ENCODE measurements at regions not wholly inside any gene's neighbourhood (a gene's known extent, or its start where the extent isn't known, plus 50 kb on each side); places are given as distances from the start of the nearest gene placed in this dataset.

DNA sequence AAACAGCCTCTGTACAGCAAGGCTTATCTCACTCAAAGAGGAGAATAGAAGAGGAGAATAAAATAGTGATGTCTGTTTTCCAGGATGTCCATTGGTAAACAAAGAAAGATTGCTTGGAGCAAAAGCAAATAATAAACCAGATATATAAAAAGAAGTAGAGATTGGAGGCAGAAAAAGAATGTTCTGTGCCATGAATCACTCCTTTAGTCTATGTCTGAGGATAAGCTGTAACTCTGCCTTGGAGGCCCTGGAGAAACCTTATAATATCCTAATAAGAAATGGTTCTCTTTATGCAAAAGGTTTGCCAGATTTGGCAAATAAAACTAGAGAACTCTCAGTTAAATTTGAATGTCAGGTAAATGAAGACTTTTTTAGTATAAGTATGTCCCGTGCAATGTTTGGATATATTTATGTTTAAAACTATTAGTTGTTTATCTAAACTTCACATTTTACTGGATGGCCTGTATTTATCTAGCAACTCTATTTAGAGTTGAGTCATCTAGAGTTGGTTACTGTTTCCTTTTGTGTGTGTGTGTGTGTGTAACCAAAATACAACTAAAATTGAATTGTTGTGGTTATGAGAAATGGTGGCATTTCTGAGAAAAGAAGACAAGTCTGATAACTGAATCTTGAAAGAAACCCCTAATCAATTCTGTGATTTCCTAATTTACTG is 510.3 kb upstream of the SETBP1 start:
- no peak for DNase-seq

DNA sequence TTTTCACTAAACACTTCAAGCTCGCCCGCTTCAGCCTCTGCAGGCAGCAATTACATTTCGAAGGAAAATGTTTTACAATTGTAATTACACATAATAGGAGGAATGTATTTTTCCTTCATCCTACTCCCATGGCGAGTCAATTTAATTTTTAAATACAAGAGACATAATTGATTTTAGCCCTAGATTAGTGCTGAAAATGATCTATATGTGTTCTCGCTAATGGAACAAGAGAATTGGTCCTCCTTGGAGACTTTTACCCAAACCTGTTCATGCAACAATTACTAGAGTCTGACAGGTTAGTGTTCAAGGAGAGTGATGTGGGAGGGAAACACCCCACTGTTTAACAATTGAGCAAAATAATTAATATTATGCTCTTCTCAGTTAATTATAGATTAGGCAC is 509.4 kb upstream of the SETBP1 start:
- DNase-seq, result no peak

GRCh38 chr18:44175891-44176290 is 504.8 kb upstream of the SETBP1 start:
- DNase-seq, result no peak

DNA sequence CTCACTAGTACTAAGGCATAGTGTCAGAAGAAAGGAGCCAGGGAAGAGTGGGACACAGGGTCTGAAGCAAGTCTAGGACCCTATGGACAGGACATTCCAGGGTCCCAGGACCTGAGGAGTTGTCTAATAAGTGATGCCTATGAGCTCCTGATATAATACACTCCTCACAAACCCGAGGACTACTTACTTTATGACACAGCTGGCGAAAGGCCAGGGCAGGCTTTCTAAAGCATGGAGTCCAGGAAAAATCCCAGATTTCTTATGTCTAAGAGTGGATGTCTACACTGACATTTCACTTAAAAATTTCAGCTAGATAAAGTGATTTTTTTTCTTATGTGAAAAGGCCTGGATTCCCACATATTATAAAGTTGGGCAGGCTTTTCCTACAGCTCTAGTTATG is 502.2 kb upstream of the SETBP1 start:
- no peak for DNase-seq

DNA sequence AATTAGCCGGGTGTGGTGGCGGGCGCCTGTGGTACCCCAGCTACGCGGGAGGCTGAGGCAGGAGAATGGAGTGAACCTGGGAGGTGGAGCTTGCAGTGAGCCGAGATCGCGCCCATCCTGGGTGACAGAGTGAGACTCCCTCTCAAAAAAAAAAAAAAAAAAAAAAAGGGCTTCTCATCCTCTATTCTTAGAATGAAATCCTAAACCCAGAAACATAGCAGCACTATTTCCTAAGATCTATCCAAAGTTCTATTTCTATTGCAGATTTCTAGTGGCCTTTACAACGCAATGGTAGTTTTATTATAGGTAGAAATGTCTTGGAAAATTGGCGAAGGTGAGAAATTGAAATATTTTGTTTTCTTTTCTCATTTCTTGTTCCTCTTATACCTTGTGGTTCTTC is 501.0 kb upstream of the SETBP1 start:
- no peak for DNase-seq

DNA sequence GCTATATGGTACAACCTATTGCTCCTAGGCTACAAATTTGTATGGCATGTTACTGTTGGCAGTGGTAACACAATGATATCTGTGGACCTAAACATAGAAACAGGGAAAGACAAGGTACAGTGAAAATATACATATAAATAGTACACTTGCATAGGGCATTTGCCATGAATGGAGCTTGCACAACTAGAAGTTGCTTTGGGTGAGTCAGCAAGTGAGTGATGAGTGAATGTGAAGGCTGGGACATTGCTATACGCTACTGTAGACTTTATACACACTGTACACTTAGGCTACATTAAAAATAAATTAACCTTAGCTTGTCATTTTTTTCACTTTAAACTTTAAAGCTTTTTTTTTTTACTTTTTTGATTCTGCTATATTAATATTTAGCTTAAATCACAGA is 500.0 kb upstream of the SETBP1 start:
- no peak for DNase-seq

DNA sequence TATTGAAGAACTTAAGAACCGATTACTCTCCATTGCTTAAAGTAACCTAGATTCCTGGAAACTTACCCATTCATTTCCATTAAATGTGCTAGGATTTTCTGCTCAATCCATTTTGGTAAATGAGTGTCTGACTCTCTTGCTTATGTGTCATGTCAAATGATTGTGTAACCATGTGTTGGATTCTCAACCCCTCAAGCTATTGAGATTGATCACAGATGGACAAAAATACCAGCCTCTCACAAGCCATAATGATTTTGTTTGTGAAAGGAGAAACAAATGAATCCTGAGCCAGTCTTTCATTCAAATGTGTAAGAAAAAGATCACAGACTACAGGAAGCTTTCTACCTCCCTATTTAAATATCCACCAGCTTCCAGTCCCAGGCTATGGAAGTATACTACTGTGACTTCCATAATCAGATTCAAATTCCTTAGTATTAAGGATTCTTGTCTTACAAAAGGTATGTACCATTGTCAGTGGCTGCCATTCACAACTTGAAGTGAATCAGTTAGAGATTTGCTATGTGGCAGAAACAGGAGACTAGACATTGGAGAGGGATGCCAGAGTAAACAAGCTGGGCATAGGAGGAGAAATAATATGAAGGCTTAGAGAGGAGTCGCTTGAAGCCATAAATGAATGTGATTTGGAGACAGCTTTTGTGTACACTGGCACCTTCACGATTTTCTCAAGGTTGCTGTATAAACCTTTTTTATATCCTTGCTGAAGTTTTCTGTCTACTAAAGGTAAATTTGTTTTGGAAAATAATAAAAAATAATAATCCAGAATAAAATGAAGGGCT is 498.5 kb upstream of the SETBP1 start:
- no peak for DNase-seq

DNA sequence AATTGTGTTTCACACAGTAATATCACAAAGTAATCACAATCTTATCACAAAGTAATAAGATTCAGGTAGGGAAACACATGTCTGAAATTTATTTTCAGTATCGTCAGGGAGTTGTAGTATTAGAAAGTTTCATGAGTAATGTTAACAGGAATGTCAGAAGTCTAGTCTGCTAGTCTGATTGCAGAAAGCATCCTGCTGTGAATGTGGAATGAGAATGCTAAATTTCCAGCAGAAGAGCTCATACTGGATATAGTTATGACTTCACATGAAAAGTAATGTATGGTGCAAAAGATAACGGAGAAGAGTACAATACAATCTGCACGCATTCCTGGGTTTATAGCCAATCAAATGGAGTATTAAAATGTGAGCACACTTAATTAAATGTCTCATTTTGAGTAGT is 494.7 kb upstream of the SETBP1 start:
- DNase-seq, result no peak

DNA sequence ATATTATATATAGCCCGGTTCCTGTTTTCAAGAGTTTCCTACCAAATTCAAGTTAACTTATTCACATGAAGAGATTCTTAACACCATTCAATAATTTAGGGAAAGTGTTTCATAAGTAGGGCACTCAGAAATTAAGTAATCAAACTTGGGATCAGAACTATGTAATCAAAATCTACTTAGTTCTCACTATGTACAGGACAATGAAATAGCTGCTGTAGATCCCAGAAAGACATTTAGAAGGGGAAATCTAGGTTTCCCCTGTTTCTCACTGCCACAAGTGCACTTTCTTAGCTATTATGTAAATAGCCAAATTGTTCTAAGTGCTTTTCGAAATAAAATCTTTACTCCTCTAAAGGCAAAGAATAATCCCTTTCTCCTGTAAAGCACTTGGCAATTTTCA is 493.6 kb upstream of the SETBP1 start:
- no peak for DNase-seq

GRCh38 chr18:44195394-44196140 is 485.1 kb upstream of the SETBP1 start:
- DNase-seq, result no peak

DNA sequence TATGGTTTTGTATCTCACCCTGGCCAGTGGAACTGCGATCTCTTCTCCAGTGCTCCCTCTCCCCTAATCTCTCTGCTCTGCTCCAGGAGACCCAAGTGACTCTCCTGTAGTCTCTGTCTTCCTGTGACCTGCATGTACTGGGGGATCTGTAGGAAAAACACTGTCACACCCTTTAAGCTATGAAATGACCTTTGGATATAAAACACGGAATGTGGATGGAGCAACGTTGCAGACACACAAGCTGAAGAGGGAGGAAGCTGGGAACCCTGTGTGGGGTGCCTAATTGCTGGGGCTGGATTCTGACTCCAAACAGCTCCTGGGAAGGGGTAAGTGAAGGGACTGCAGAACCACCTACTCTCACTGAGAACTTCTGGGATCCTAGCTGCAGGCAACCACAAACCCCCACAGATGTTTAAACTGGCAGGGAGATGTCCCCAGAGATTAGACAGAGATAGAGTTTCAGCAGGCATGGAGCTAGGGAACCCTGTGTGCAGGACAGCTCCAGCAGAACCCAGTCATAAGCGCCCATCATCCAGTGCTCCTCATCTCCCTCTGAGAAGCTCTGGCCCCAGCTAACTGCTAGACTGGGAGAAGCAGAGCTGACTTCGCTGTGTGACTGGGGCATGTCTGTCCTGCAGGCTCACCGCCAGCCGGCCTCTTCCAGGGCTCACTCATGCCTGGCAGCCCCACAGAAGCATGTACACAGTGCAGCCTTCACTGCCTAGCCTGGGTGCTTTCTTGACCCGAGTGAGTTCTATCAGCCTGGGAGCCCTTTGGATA is 482.7 kb upstream of the SETBP1 start:
- DNase-seq, result no peak

- no peak for DNase-seq
Observed at GRCh38 chr18:44198612-44199284, 481.9 kb upstream of the SETBP1 start.

- DNase-seq, result no peak
Observed at GRCh38 chr18:44213293-44213692, 467.4 kb upstream of the SETBP1 start.

DNA sequence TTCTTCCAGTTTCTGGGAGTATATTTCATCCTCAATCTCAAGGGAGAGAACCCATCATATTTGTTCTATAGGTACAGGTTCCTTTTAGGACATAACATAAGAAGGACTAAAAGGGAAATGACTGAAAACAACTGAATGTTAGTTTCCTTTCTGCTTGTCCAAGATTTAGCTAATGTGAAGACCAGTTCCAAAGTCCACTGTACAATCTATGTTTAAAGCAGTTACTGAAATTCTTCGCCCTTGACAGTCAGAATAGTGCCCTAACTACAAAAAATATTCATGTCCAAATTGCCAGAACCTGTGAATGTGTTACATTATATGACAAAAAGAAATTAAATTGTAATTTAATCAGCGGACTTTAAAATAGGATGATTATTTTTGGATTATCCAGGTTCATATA is 466.3 kb upstream of the SETBP1 start:
- no peak for DNase-seq

DNA sequence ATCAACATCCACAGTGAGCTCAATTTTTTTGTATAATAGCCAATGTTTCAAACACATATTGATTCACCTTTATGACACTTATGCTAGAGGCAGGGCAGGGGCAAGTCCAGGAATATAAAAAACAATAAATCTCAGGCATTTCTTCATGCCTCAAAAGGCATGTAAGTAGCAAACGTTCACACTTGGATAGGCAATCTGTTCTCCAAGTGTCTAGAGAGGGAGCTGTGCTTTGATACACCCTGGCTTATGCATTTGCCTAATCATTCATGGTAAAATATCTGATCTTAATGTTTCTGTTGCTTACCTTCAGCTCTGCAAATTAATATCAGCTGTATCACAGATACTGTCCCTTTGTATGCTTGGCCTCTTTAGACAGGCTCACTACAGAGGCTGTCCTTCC is 464.5 kb upstream of the SETBP1 start:
- no peak for DNase-seq

- no peak for DNase-seq
Observed at GRCh38 chr18:44227501-44227900, 453.2 kb upstream of the SETBP1 start.

DNA sequence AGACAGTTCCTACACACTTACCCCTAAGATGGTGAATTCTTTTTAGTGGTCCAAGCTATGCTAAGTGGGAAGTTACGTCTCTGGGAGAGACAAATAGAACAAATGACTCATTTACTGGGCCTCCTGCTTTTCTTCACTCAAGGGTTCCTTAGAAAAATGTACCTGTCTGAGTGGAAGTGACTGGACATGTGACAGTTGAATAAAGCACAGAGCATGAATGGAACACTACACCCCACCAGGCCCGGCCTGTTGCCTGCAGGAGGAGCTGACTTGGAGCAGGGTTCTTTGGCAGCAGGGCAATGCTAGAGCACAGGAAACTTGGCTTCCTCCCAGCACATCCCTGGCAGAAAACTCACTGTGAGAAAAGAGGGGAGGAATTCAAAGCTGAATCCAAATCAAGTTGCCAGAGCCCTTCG is 451.0 kb upstream of the SETBP1 start:
- no peak for DNase-seq

DNA sequence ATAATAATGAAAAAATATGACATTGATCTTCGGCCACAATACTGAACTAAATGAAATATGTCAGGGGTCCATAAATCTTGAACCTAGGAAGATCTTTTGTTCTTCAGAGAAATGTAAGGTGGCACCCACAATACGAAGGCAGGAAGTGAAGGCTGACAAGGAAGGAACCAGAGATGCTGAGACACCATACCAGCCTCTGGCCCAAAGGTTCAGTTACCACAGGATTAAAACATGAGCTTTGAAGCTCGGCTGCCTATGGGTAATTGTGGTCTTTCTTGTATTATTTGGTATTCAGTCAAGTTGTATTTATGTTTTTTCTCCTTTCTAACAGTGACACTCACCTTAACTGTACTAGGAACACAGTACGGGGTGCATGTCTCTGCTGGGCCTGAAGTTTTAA is 448.8 kb upstream of the SETBP1 start:
- DNase-seq, result no peak

GRCh38 chr18:44232500-44232899 is 448.2 kb upstream of the SETBP1 start:
- no peak for DNase-seq

- DNase-seq, result no peak
Observed at GRCh38 chr18:44238454-44238853, 442.2 kb upstream of the SETBP1 start.

DNA sequence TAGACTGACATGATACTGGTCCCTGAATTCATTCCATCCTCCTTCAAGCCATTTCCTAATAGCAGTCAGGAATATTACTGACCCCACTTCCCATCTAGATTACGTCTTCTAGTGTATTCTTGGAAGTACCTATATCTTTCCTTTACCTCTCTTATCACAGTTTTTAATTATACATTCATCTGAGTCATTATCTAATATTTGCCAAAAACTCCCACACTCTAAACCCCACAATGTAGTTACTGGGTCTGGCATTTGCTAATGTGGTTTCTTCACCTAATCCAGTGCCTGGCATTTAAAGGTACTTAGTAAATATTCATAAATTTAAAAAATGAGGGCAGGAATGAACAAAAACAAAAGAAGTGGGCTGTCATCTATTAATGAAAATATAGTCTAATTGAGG is 441.8 kb upstream of the SETBP1 start:
- no peak for DNase-seq

GRCh38 chr18:44241020-44241419 is 439.7 kb upstream of the SETBP1 start:
- DNase-seq, result no peak

DNA sequence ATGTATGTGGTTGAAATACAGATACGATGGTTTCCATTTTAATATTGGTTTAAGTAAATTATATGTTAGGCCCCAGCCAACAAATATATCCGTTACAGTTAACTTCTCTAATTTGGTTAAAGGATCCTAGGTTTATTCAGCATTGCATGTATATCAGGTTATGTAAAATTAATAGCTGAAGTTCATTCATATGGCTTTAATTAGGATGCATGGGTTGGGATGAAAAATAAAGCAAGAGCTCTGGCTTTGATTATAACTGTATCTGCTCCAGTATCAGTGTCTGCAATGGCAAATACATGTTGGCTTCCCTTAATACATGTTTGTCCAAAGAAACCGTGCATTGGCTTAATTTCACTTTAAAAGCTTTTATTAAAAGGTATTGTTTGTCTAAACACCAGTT is 435.7 kb upstream of the SETBP1 start:
- no peak for DNase-seq

All from activated CD4-positive, alpha-beta T cell treated with anti-CD3 and anti-CD28 coated beads, Interleukin-10, Interleukin-2, amounts not matched to agents 100 ng/mL and 50 ng/mL, durations not matched to agents 16 hours and 8 hours (primary cell).